ENCODE measurements at regions not wholly inside any gene's neighbourhood (a gene's known extent, or its start where the extent isn't known, plus 50 kb on each side); places are given as distances from the start of the nearest gene placed in this dataset.
A peak's percentile ranks its signal among the peaks of the same experiment; 100 is the strongest.

DNA sequence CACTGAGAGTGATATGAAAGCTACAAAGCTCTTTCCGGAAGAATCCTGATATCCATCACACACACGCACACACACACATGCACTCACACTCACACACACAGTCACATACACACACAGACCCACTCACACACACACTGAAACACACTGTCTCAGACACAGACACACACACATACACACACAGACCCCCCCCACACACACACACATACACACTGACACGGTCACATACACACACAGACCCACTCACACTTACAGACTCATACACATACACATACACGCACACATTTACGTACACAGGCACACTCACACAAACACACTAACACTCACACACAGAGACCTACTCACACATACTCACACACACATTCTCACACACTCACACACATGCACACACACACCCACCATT is 58.6 kb downstream of the LIG4 start:
- DNase-seq (ENCODE audit: low read depth in 4 of 4, low spot score in 3 of 4) = no peak

DNA sequence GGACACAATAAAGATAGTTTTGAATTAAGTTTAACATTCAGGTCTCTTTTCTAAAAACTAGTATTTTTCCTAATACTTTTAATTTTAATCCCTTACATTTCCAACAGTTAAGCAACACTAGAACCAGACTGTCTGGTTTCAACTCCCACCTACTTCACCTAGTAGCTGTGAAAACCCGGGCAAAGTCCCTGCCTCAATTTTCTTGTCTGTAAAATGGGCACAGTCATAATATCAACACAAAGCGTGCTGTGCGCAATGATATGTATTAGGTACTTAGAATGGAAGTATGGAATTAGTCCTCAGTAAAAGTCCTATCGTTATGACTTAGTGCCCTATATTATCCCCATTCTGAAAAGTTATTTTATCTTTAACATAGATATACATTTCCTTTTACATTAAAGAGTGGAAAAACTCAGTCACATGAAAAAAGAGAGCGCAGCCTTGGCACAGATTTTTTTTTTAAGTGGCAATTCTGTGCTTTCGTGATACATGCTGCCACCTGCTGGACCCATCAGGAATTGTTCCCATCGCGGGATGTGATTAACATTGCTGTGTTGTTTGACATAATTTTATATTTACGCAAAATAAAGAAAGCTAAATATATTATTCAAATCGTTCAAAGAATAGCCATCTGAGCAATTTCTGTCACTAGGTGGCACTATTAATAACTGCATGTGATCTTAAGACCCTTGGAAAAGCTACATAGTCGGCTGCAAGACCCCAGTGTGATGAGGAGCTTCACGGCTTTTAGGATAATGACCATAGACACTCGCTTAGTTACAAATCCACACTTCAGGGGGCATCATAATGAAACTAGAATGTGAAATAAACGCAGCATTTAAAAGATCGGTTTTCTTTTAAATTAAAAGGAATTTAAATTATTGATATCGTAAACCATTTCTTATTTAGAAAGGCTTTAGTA is 59.9 kb downstream of the LIG4 start:
- peak; percentile 26 to 49 (median 32) for DNase-seq (ENCODE audit: low read depth in 4 of 4, low spot score in 3 of 4)

DNA sequence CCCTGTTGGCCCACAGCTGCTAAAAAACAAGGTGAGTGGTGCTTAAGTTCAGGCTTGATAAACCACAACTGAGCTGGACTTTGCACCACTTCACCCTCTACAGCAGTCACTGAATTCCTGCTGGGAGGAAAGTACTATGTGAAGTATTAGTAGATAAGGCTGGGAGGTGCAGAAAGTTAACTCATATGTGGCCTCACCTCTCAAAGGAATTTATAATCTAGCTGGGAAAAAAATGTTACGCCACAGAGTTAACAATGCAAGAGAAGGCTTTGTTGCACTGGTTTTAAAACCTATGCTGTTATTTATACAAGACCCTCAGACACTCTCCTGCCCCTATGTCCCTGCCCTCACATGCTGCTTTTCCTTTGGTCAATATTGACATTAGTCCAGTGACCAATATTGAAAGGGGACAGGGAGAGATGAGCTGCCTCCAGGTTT is 60.9 kb downstream of the LIG4 start:
- peak in 1 of 4 donors; percentile 1 for DNase-seq (ENCODE audit: low read depth in 4 of 4, low spot score in 3 of 4)

DNA sequence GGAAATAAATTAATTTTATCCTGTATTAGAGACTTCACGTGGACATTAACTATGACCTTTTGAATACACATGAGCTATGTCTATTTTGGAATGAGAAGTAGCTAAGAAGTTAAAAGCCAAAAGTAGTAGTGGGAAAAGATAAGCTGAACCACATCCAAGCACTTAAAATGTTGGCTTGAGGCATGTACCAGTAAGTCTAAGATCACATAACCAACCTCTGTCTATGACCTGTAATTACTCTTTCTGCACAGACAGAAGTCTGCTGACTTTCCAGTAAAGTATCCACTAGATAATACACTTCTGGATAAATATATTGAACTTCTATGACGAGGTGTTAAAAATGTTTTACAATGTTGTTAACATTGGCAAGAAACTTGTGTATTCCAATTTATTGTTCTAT is 68.7 kb downstream of the LIG4 start:
- DNase-seq (ENCODE audit: low read depth in 4 of 4, low spot score in 3 of 4) = no peak

DNA sequence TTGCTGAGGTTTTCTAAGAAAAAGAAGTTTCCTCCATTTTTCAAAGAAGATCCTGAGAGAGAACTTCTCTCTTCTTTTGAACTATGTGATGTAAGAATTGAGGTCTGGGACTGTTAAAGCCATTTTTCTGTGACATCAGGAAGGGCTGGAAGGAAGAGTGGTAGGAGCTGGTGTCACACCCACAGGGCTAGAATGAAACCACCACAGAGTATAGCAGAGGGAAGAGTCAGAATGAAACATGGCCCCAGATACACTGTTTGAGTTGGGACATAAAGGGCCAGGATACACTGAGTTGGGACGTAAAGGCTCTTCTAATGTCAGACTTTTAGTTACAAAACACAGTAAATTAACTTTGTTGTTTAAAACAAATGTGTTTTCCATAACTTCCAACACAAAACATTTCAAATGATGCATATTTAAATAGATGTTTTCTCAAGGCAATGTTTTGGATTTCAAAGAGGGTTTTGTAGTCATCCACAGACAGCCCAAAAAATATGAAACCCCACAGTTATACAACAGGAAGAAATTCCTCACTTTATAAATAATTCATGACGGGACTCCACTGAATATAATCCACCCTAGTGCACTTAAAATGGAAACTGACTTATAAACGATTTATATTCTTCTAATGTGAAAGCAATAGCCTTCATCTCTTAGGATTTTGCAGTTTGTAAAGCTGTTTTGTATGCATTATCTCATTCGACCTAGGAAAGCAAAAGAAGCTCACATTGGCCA is 72.5 kb downstream of the LIG4 start:
- DNase-seq (ENCODE audit: low read depth in 4 of 4, low spot score in 3 of 4) = no peak

DNA sequence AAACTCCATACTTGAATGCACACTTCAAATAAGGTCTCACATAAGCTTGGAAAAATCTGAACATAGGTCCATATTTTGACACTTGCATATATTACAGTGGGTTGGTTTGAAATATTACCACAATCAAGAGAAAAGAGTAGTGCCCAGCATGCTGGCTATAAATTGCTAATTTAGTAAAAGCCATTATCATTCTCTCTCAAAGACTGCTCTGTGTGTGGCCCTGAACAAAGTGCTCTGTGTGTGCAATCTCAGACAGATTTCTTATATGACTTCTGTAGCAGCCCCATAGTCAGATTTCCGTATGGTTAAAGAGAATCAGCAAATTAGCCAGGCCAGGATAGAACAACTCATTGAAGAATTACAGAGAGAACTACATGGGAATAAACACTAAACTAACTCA is 78.2 kb downstream of the LIG4 start:
- no peak for DNase-seq (ENCODE audit: low read depth in 4 of 4, low spot score in 3 of 4)

DNA sequence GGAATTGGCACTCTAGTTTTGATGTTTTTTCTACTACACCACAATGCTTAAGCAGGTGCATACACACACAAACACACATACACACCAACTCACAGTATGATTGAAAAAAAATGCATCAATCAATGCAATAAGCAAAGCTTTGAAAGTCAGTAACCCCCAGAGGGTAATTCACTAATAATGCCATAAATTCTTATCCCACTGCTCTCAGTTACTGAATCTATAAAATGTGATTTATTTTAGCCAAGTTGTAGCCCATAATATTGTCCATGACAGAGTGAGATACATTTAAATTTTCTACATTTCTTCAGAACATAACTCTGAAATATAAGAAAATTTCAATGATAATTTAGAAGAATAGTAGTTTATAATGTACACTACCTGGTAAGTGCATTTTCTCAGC is 87.9 kb downstream of the LIG4 start:
- DNase-seq (ENCODE audit: low read depth in 4 of 4, low spot score in 3 of 4) = no peak

DNA sequence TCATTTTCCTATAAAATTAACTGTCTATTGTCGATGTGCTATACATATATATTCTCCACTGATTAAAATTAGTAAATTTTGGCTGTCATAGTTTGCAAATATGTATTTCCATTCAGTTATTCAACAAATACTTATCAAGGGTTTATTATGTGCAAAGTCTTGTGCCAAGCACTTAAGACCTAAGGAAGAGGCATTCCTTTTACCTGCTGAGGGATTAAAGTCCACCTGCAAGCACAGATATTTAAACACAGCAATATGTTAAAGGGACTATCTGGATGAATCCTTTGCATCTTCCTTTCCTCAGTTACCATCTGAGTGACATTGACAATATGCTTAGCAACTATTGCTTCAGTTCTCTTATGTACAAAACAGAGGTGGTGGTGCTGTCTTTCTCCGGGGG is 89.3 kb downstream of the LIG4 start:
- DNase-seq (ENCODE audit: low read depth in 4 of 4, low spot score in 3 of 4) = no peak

DNA sequence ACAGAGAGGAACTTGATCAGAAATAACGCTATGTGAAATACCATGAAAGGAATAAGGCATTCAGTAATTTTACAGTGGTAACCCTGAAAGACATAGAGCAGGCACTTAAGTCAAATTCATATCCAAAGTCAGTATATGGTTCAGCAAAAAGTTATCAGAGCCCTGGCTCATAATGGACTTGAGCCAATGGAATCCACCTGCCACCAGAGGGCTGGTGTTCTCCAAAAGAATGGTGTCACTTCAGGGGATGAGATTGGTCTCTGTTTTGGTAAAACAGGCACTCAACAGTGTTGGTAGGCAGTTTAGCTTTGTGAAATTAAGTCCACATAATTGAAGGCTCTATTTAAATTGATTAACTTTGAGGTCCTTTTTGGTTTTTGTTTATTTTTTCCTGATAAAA is 93.9 kb downstream of the LIG4 start:
- no peak for DNase-seq (ENCODE audit: low read depth in 4 of 4, low spot score in 3 of 4)

DNA sequence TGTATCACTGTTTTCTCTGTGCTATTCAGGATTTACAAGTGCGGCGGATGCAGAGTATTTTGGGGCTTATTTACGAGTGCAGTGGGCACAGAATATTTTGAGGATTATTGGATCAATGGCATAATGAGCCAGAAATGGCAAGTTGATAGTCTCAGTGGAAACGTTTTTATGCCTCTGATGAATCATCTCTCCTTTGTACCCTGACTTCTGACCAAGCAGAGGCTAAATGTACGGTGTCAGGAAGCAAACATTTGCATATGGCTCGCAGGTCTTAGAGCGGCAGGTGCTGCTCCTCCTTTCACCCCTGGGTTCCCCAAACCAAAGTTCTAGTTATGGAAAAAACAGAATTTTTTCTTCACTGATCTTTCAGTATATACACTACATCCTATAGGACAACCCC is 94.5 kb downstream of the LIG4 start:
- no peak for DNase-seq (ENCODE audit: low read depth in 4 of 4, low spot score in 3 of 4)

DNA sequence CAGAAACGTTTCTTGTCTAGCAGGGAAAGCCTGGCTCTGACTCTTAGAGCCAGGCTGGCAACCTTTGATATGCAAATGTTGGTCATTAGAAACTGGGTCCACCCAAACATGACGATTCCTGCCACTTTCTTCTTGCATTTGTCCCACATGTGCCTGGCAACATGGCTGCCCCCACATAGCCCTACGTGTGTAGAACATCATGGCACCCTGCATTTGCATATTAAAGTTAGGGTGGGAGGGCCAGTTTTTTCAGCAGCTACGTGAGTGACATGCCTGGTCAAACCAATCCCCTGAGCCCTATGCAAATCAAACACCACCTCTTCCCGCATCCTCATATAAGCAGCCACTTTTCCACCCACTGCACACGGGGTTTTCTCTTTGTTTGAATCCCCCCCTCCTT is 95.0 kb downstream of the LIG4 start:
- no peak for DNase-seq (ENCODE audit: low read depth in 4 of 4, low spot score in 3 of 4)

DNA sequence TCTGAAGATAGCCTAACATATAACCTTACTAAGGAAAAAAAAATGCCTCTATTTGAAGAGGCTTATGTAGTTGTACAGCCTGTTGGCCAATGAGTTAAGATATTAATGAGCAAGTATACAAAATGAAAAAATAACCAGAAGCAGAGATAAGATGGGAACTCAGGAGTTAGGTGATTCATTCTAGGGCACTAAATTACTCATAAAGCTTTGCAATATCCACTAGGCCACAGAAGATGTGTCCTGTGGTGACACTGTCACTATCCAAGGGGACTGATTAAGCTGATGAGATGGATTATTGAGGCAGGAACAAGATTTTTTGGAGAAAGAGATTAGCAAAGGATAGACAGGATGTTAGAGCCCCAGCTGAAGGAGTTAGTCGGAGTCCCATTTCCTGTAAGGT is 99.6 kb downstream of the LIG4 start:
- DNase-seq (ENCODE audit: low read depth in 4 of 4, low spot score in 3 of 4) = no peak

DNA sequence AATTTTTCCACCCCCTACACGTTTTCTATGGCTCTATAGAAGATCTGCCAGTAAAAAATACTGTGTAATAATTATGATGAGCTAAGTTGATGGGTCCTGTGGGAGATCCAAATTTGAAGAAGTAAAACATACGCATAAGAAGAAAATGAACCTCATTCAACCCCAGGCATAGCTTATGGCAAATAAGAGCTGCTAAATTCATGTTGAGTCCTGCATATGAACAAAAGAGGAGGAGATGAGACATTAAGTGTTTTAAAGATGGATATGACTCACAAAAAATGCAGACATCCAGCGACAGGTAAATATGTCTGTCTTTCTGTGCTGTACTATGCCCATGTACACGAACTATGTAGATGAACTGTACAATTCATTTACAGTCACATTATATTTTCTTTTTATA is 101.9 kb downstream of the LIG4 start:
- DNase-seq (ENCODE audit: low read depth in 4 of 4, low spot score in 3 of 4) = no peak

DNA sequence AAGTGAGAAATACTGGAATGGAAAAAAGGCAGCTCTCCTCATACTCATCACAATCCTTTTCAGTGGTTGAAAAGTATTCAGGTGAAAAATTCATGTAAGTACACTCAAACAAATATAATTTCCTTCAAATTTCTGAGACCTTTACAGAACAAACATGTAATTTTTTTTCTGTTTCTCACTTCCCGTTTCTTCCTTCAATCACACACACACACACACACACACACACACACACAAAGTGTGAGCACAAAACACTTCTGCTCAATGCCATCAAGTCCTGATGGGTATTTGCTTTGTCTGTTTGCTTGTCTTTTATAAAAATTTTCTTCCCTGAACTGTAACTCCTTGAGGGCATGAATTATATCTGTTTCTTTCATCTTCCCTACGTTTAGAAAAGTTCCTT is 110.6 kb downstream of the LIG4 start:
- DNase-seq (ENCODE audit: low read depth in 4 of 4, low spot score in 3 of 4) = no peak

DNA sequence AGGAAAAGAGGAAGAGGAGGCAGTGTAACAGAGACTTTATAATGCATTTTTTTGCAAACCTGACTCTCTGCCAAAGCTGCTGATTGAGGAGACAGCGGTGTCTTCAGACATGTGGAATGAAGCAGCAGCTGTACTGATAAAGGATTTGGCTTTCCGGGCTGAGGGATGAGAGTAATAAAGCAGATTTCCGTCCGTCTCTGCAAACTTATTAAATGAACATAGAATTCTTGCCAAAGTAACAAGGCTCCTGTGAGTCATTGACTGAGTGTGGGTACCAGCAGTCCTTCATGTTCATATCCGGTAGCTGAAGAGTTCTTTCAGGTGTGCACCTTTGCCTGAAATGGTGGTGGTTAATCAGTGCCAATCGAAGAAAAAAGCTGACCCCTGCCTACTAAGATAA is 112.6 kb downstream of the LIG4 start:
- no peak for DNase-seq (ENCODE audit: low read depth in 4 of 4, low spot score in 3 of 4)

DNA sequence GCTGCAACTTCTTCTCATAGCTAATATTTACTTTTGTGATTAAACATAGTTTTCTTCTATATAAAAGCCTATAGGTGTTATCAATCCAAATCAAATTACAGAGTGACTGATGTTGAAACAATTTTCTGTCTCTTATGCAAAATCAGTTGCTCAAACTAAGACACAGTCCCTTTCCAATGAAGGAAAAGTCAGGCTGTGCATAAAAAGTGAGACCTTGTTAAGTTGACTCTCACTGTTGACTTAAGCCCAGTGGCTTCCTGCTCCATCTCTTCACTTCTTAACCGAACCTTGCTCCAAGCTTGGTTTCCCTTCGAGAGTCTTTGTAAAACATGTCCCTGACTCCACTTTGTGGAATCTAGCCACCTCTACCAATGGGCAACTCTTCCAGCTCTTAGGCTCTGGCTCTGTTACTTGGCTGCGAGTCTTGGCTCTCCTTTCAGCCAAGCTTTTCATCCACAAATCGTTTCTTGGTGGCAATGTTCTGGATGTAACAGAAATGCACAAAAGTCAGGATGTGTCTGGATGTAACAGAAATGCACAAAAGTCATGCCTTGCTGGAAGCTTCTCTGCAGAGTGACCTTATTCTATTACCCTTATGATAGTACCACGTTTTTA is 118.9 kb downstream of the LIG4 start:
- no peak for DNase-seq (ENCODE audit: low read depth in 4 of 4, low spot score in 3 of 4)

DNA sequence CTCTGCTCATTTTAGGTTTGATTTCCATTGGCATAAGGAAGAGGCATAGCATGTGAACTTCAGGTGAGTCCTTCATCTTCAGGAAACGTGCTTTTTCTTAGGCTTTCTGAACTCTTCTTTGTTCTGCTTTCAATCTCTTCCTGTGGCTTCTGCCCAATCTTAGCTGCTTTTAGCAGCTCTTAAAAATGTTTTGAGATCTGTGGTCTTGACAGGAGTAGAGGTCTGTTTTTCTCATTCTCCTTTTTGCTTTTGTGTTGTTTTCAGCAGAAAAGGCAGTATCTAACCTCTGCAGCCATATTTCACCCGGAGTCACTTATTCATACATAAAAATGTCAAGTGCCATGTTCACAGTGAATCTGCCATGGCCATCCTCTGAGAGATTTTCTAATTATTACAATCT is 120.3 kb downstream of the LIG4 start:
- DNase-seq (ENCODE audit: low read depth in 4 of 4, low spot score in 3 of 4) = no peak

DNA sequence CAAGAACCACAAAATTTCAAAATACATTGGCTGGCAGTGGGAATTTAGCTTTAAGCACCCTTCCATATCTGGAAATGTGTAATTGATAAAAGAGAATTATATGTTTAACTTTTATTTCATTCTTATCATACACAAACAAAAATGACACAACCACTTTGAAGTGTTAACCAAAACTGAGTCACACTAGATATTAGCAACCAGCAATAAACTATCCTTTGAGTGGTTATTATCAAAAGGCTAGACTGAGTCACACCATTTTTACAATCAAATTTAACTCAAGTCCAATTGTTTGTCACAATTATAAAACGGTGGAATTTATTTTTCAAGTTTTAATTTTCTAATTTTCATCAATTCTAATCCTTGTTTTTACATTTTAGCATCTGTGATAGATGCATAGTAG is 121.7 kb downstream of the LIG4 start:
- DNase-seq (ENCODE audit: low read depth in 4 of 4, low spot score in 3 of 4) = no peak

DNA sequence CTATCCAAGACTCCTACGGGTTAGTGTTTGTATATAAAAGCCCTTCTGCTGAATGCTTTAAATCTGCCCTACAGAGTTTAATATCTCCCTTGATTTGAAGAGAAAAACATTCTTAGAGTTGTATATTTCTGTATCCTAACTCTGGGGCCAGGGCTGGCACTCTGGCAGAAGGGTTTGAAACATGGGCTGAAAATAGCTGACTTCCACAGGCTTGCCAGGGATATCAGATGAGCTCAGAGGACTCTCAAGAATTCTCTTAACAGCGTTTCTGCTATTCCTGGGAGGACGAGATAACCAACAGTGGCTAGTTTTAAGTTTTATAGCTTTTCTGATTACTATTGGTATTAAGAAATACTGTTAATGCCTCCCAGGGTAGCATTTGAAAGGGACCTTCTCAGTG is 127.5 kb downstream of the LIG4 start:
- DNase-seq (ENCODE audit: low read depth in 4 of 4, low spot score in 3 of 4) = no peak

DNA sequence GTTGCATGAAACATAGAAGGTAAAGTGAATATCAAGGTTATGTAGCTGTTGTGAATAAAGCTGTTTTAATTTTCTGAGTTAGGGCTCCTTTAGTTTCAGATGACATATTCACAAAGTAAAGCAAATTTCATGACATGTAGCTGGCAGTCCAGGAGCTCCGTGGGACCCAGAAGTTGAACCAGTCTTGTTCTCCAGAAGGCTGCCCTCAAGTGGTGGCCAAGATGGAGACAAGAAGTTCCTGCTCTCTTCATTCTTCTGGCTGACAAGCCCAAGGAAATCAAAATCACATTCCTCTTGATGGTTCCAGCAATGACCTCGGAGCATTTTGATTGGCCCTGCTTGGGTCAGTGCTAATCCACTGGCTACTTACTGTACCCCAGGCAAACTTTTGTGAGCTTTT is 128.7 kb downstream of the LIG4 start:
- no peak for DNase-seq (ENCODE audit: low read depth in 4 of 4, low spot score in 3 of 4)

DNA sequence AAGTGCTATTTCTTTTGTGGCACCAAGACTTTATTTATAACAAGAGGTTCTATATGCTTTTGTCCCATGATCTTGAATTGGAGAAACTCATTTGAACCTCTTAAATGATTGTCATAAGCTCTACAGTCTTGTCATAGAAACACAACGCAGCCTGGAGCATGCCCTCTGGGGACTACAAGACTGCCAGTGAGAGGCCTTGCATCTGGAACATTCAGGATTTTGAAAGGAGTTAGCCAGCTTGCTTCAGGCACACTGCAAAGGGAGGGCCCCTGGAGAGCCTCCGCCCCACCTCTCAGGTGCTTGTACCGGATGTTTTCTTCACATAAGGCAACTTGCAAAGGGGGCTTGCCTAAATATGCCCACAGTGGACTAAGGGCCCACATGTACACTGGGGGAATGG is 130.5 kb downstream of the LIG4 start:
- DNase-seq (ENCODE audit: low read depth in 4 of 4, low spot score in 3 of 4) = no peak

DNA sequence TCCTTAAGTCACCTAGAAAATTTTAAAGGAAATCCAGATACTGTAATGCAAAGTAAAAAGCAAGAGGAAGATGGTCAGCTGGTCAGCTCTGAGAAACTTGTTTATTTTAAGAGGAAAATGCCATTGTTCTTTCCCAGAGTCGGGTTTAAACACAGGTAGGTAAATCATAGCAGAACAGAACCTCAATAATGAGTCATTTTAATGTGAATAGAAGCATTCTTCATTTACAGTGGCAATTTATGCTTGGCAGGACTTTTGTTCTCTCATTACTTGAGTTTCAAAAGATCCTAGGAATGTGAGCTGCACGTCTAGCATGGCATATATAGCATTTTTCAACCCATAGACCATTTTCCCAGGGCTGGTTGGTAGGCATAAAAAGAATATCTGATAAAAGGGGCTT is 132.3 kb downstream of the LIG4 start:
- DNase-seq (ENCODE audit: low read depth in 4 of 4, low spot score in 3 of 4) = no peak
